GDM1 (cell line): ENCODE measurements at regions not wholly inside any gene's neighbourhood (a gene's known extent, or its start where the extent isn't known, plus 50 kb on each side); places are given as distances from the start of the nearest gene placed in this dataset.

Experiments
- DNase-seq: peaks from one replicate; lab custom pipeline; 2025; lab: John Stamatoyannopoulos, UW

DNA sequence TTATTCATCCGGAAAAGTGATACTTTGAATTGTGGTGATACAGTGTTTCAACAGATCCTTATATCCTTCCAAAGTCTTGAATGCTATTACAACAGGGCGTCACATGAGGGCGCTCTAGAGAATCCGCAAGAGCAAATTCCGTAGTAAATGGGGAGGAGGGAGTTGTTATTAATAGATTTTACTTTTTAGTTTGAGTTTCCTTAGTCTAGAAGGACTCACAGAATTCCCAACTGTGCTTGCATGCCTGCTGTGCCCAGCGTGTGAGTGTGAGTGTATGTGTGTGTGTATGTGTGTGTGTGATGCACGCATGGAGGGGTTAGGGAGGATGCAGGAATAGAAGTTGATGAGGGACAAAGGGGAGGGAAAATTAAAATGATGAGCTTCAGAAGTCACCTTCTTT lies 375.3 kb downstream of the C12orf75 start:
- no peak for DNase-seq

DNA sequence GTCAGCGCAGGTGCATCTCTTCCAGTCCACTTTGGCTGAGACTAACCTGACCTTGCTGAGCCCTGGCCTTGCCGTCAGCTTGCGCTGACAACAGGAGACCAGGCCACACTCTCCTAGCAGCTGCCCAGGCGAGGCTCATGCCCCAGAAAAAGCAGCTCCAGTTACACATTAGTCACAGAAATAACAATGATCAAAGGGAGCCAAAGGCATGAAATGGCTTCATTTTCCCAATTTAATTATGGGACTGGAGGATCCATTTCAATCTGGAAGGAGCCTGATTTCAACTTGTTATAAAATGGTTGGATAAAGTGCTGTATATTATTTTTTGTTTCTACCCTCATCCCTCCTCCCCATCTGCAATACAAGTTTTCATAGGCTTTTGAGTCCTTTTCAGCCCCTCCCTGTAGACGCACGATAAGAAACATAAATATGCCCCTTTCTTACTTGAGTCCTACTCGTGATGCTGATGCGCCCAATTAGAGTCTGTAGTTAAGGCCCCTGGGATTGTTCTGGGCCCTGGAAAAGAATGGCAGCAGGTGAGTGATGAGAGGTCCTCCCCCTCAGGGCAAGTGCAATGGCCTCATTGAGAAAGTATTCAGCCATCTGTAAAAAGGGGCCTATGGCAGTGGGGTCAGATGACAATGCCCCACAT lies 376.0 kb downstream of the C12orf75 start:
- DNase-seq, result no peak

DNA sequence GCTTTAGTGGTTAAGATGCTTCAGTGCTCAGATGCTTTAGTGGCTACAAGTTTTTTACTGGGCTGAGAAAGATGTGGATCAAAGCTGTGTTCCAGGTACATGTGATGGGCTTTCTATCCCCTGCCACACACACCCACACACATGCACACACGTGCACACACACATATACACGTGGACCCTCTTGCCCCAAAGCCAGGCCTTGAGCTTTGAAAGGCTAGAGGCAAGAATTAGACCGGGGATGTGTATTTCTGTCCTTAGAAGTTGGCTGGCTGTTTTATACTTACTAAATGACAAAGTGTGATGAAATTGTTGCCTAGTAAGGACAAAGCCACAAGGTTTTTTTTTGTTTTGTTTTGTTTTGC lies 376.5 kb downstream of the C12orf75 start:
- no peak for DNase-seq

DNA sequence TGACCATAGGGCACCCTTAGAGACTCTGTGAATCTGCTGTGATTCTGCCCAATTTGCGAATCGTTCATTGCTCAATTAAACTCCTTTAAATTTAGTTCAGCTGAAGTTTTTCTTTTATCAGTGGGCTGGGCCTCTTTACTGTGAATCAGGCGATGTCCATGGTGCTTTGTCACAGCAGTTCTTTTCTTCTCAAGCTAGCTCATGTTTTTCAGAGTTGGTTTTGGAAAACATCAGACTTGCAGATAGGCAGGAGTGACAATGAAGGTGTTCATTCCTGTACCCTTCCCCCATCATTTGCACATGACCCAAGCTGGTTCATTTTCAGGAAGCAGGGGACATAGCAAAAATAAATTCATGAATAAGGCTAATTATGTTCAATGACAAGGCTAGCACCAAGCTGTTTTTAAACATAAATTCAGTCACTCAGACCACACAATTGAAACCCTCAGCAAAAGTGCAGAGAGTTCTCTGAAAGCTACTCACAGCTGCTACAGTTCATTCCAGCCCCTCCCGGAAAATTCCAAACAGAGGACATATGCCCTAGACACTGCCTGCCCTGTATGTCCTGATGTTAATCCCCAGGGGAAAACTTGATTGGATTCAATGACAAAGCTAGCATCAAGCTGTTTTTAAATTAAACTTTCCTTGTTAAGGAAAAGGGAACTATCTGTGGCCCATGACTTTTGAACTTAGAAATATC lies 383.3 kb downstream of the C12orf75 start:
- DNase-seq, result no peak

DNA sequence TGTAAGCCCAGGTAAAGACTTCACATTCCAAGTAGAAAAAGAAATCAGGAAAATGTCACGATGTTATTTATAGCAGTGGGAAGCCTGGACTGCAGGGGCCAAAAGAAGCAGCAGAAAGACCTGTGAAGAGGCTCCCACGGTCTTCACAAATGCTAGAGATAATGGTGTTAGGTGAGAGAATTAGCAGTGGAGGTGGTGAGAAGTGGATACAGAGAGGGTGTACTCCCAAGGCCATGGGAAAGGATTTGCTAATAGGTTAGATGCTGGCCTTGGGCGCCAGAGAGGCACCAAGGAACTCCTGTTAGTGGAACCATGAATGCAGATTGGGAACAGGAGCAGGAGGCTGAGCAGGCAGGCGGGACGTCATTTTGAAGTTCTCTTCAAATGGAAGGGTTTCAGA lies 386.1 kb downstream of the C12orf75 start:
- DNase-seq, result no peak

DNA sequence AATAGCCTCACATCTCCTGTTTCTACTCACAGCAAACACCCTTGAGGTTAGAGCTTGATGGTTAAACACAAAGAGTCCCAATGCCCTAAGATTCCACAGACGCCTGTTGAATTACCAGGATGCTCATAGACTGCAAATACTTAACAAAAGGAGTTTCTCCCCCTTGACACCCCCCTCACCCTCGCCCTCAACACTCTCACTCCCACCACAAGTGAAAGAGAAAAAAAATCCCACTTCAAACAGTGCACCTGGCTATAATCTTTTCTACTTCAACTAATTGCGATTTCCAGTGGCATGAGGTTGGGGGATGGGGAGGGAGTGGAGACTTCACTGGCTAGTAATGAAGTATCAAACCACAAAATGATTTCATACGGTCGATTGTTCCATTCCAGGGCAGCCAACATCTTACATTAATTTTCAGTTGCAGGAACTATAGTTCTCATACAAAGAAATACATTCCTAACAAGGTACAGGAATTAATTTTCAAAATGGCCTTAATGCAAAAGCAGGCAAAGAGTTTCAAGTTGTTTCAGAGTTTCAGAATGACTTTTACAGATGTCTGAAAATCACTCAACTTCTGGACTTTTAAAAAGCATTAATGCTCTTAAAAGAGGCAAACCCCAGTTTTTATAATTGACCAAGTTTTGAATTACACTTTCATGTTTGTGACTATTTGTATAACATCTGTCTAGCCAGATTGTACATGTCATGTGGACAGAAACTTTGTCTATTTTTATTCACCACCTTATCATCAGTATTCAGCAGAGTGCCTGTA lies 390.7 kb downstream of the C12orf75 start:
- DNase-seq, result no peak

DNA sequence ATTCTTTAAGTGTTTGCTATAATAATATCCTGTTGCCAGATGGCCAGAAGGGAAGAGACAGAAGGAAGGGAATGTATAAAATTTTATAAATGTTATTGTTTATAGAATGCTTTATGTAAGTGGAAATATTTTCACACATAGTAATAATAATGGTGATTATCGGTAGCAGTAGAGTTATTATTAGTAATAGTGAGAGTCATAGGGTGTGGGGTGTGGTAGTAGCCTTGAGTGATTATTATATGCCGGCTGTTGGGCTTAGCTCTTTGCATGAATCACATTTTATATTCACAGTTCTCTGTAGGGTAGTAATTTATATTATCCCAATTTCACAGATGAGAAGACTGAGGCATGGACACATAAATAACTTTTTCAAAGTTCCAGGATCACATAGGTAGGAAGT lies 391.4 kb downstream of the C12orf75 start:
- no peak for DNase-seq

DNA sequence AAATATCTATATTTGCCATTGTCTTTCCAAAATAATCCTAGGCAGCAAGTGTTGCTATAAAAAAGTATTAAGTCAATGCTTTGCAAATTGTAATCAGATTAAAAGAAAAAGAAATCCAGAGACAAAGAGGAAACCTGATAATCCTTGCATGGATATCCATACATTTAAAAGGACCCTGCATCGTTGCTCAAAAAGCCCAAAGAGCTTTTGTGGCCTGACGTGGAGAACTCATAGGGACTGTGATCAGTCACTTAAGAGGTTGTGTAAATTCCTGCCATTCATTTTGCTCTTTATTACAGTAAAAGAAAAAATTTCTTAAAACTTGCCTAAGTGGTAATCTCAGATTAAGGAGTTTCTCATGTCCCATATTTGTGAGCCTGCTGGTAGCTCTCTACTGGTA lies 392.6 kb downstream of the C12orf75 start:
- DNase-seq, result no peak

DNA sequence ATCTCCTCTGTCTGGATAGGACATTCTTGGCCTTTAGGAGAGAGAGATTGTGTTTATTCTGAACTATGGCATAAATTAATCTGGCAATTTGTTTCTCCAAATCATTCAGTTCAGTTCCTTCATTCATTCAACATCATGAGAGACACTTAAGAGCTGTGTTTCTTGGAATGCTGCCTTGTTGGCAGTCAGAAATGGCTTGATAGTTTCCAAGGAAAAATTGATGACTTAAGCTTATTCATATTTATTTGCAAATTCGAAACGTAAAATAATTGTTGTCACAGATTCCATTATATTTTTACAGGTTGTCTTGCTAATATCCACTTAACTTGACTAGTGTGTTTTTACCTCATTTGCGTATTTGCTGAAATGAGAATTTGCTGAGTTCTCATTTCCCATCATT lies 393.0 kb downstream of the C12orf75 start:
- DNase-seq, result no peak

DNA sequence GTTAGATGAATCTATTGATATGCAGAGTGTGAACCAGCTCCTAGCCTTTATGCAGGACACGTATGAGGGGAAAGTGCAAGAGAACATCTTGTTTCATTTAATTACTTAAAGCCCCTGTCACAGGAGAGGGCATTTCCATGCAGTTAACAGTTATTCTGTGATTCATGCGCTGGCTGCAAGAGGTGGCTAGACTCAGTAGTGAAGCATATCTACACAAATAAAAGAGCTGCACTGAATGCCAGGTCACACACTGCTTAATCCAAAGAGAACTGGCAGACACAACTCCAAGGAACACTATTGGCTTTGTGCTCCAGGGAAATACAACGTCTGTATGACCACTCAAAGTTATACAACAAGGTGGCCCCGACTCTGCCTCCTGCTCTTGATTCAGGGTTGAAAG lies 394.1 kb downstream of the C12orf75 start:
- DNase-seq, result no peak

DNA sequence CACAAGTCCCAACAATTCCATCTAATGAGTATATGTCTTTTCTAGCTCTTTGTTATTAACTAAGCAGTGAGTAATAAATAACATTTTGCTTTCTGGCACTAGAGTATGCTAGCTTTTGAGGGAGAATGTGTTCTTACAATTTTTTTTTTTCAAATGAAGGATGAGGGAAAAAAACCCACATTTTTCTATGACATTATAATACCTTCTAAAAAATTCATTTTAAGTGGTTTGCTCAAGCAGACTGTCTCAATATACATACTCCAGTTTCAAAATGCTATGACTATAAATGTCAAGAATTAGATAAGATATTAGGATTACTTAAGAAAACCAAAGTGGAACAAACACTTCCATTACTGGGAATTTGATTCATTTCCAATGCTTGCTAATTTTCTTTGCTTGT lies 394.6 kb downstream of the C12orf75 start:
- DNase-seq, result no peak

DNA sequence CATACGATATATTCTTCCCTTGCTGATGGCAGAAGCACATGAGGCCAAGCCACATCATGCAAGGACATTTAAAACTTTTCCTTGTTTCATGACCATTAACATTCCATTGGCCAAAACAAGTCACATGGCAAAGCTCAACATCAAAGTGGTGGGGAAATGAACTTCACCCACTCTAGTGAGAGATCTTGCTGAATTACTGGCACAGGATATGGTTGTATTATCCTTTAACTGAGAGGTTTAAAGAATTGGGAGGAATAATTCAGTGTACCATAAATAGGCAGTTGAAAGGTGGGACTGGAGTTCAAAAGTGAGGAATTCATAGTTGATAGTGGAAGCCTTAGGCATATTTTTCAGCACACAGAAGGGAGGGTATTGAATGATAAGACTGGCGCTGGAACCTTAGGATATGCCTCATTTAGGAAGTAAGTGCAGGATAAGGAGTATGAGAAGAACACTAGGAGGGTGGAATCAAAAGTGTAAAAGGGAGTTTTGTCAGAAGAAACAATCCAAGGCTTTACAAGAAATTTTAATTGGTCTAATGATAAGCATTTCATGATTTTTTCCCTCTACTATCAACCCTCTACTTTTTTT lies 398.8 kb downstream of the C12orf75 start:
- DNase-seq, result no peak

DNA sequence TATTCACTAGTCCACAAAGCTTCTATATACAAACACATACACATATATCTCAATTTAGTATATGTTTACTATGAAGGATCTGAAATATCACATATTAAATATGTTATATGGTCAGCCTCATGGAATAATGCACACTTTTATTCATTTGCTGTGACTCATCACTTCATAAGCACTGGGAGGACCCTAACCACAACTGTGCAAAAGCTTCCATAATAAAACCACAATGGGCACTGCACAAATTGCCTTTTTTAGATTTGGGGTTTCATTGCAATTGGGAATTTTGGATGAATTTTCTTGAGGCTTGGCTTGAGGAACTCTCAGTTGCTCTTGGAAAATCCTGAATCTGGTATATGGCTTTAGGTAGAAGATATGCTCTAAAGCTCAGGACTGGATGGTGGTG lies 399.4 kb downstream of the C12orf75 start:
- DNase-seq, result no peak

DNA sequence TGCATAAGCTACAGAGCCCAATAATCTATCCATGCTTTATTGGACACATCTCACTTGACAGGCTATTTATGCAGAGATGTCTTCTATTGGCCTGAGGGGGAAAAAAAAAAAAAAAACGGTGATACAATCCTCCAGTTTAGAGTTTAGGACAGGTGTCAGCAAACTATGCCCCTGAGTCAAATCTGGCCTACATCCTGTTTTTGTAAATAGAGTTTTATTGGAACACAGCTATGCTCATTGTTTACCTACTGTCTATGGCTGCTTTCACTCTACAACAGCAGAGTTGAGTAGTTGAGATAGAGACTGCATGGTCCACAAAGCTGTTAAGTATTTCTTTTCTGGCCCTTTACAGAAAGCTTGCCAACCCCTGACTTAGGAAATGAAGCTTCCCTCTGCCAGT lies 403.1 kb downstream of the C12orf75 start:
- no peak for DNase-seq

DNA sequence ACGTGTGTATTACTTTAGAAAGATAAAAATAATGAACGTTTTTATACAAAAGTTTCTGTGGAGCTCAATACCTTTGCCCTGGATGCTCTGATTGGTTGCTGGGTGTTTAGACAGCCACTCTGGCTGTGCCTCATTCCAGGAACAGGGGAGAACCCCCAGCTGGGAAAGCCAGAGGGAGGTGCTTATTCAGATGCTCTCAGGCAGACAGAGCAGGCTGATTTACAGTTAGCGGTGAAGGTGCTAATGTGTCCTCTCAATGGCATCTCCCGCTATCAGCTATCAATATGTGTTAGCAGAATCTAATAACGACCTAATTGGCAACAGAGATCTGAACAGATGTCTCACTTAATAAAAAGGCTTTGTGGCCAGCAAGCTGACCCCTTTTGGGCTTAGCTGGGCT lies 402.3 kb downstream of the NUAK1 start:
- DNase-seq, result no peak

DNA sequence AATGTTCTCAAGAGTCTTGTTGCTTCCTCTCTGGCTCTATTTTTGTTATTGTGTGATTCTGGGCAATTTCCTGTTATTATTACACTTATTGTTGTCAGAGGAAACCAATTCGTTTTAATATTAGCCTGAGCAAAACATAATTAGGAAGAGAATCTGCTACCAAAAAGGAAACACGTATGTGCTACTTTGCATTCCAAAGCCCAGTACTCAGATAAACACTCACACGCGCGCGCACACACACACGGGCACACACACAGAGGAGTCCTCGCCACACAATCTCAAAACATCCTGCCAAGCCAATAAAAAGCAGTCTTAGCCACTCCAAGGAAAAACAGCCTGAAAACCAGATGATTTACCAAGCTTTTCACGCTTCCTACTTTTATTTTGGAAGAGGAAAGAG lies 400.7 kb downstream of the NUAK1 start:
- DNase-seq, result no peak

DNA sequence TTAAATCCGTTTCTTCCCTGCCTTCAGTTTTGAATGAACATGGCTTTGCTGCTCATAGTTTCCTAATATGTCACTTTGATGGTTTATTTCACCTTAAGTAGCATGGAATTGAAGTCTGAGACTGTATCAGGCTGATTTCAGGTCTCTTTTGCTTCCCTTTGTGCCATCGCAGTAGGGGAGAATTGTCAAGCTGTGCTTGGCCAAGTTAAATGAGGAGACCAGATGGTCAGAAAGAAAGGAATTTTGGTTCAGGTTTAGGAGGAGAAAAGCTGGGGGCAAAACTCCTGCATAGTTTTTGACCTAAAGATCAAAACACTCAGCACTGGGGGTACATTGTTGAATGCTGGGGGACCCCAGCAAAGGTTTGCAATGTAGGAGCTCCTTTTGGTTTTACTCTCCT lies 398.4 kb downstream of the NUAK1 start:
- no peak for DNase-seq

DNA sequence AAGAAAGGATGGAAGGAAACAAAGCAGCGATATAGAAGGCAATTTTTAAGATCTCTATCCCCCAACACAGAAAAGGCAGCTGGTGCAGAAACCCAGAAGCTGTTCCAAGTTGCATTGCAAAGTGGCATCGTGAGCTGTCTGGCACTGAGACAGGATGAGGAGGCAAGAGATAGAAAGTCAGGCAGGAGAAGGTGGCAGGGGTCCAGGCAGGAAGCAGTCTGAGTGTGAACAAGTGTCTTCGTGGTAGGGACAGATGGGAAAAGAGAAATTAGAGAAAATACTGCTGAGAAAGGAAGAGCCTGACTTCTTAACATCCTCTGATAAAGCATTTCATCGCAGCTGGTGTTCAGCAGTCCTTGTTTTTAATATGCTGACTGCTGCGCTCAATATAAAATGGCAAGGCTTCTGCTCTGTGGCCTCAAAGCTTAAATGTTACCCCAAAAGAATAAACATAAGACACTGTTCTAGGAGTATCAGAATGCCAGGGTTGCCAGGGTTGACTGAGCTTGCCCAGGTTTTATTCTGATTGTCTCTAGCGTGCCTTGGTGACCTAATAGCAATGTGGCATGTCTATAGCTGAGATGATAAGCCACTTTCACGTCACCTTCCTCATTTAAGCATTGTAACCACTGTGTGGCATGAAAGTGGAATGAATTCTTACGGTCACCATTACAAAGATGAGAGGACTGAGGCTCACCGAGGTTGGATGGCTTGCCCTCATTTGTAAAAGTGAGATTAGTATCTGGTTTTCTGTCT lies 397.6 kb downstream of the NUAK1 start:
- no peak for DNase-seq

DNA sequence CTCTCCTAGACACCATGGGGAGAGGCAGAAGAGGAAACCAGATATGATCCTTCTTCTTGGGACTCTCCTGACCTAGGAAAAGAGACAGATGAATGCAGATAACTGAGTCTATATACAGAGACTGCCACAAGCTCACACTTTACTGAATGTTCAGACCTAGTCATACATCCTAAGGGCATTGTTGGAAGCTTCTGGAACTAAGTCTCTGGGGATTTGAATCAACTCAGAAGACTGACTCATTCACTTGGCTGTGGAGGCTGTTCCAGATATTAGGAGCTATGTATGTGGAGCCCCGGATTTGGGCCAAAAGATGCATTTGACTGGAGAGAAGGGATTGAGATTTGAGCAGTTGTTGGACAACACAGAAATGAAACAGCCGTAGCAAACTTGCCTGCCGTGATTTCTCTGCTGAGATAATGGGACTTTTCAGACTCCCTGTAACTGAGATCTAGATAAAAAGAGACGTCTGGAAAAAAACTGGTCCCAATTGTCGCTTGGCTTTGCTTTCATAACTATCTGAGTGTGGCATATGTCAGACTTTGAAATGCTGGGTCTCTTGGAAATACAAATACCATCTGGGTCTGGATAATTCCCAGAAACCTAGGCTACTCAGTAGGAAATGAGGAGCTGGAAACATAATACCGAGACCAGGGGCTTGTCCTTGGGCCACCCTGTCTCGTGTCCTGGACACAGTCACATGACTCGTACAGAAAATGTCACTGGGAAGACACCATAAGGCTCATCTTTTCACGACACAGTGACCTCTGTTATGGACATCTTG lies 396.8 kb downstream of the NUAK1 start:
- no peak for DNase-seq

DNA sequence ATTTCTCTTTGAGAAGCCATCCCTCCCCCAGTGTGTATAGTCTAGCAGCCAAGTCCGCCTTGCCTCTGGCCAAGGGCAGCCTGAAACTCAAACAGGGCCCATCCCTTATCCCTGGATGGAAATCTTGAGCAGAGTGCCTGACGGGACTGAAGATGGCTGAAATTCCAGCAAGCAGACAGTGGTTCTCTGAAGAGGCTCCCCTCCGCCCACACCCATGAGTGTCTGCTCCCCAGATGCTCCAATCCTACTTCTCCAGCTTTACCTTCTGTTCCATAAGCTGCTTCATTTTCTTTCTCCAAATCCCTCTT lies 396.2 kb downstream of the NUAK1 start:
- no peak for DNase-seq

DNA sequence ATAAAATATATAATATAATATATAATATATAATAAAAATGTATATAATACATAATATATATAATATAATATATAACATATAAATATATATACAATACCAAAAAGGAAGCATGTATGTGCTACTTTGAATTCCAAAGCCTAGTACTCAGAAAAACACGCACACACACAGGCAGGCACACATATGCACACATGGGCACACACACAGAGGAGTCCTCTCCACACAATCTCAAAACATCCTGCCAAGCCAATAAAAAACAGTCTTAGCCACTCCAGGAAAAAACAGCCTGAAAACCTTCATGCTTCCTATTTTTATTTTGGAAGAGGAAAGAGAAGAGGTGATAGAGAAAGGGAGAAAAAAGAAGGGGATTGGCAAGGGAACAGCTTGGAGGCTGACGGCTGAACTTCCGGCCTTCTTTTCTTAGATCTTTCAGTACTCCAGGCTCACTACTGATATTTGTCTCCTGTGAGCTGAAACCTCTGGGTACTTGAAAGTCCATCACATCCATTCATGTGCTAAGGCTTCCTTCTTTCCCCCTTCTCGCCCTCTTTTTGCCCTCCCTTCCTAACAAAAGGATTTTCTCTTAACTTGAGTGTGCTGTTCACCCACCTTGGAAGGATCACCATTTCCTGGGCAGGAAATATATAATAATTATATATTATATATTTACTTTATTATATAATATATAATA lies 394.2 kb downstream of the NUAK1 start:
- DNase-seq, result no peak
